Fibroblast of villous mesenchyme (primary cell): ENCODE measurements at regions not wholly inside any gene's neighbourhood (a gene's known extent, or its start where the extent isn't known, plus 50 kb on each side); places are given as distances from the start of the nearest gene placed in this dataset.

Experiments
- DNase-seq: peaks from one replicate; pipeline ENCODE4 v3.0.0-alpha.2; 2010; ENCODE audit warnings: low read depth
- H3K4me3 ChIP-seq: 2 replicates; pipeline ENCODE4 v1.5.1; 2011; ENCODE audit warnings: low read depth, mild to moderate bottlenecking, low read length
- CTCF ChIP-seq: IDR thresholded peaks from 2 replicates; pipeline ENCODE4 v1.5.1; 2012; ENCODE audit warnings: low read depth, mild to moderate bottlenecking, low read length; ENCODE audit not compliant: insufficient read depth

- TF ChIP-seq CTCF = no peak
Observed at GRCh38 chr6:71592643-71593042, 293.7 kb upstream of the RIMS1 start.

GRCh38 chr6:71599359-71599758 is 287.0 kb upstream of the RIMS1 start:
- DNase-seq = no peak
- no peak overlapping the region for H3K4me3 ChIP-seq
- no peak for TF ChIP-seq CTCF

More at GRCh38 chr6:71592643-71593042, 293.7 kb upstream of the RIMS1 start:
- no peak overlapping the region for H3K4me3 ChIP-seq
- no peak for DNase-seq

GRCh38 chr6:71602385-71603007 is 283.9 kb upstream of the RIMS1 start:
- TF ChIP-seq CTCF = no peak
- no peak for DNase-seq
- H3K4me3 ChIP-seq = no peak overlapping the region

GRCh38 chr6:71603021-71603420 is 283.3 kb upstream of the RIMS1 start:
- no peak for DNase-seq
- TF ChIP-seq CTCF = no peak
- no peak overlapping the region for H3K4me3 ChIP-seq

GRCh38 chr6:71608646-71609045 is 277.7 kb upstream of the RIMS1 start:
- H3K4me3 ChIP-seq = no peak overlapping the region
- DNase-seq = no peak
- TF ChIP-seq CTCF = no peak

GRCh38 chr6:71619836-71620235 is 266.5 kb upstream of the RIMS1 start:
- H3K4me3 ChIP-seq = no peak overlapping the region
- no peak for DNase-seq
- no peak for TF ChIP-seq CTCF

GRCh38 chr6:71621918-71622519 is 264.3 kb upstream of the RIMS1 start:
- TF ChIP-seq CTCF = peak; percentile 49
- peak; percentile 4 for DNase-seq
- H3K4me3 ChIP-seq = no peak overlapping the region
